GM19351 (cell line): ENCODE measurements at regions not wholly inside any gene's neighbourhood (a gene's known extent, or its start where the extent isn't known, plus 50 kb on each side); places are given as distances from the start of the nearest gene placed in this dataset.

Source experiments
- ATAC-seq: cut with Tn5 transposase; IDR thresholded peaks from one replicate; pipeline ENCODE4 v1.9.1; 2021; ENCODE audit warnings: mild to moderate bottlenecking, moderate library complexity; ENCODE audit not compliant: unreplicated experiment

DNA sequence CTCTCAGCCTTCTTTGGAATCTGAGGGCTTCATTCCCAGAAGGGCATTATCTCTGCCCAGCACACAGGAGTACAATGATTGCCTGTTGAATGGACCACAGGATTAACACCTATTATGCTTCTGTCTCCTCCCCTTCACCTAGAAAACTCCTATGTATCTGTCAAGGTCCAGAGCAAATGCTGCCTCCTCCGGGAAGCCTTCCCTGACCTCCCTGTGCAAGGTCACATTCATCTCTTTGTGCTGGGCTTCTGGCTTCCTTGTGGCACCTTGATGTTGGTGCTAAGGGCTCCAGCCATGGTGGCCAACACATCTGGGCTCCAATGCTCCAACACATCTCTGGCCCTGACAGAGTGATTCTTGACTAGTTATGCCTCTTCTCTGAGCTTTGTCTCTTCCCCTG, 49.9 kb upstream of the ATP2B2 start:
- ATAC-seq = no peak

DNA sequence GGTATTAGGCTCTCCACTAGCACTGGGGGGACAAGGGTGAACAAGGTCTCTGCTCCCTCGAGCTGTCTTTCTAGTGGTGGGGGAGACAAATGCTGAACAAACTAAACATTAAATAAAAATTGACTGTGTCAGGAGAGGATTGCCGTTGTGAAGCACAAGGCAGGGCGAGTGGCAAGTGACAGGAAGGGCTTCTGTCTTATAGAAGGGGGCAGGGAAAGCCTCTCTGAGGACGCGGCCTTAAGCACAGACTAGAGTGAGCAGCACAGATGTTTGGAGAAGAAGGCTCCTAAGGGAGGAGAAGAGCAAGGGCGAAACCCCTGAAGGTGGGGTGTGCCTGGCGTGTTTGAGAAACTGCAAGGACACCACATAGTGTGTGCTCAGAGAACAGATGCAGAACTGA, 50.9 kb upstream of the ATP2B2 start:
- no peak for ATAC-seq

GRCh38 chr3:10557250-10557649, 51.9 kb upstream of the ATP2B2 start:
- ATAC-seq = no peak

- no peak for ATAC-seq
These were observed 52.5 kb upstream of the ATP2B2 start for GRCh38 chr3:10557781-10558373.

- no peak for ATAC-seq
These were observed 53.4 kb upstream of the ATP2B2 start for GRCh38 chr3:10558736-10559135.

- ATAC-seq = no peak
These were observed 54.9 kb upstream of the ATP2B2 start for GRCh38 chr3:10560060-10560861.

DNA sequence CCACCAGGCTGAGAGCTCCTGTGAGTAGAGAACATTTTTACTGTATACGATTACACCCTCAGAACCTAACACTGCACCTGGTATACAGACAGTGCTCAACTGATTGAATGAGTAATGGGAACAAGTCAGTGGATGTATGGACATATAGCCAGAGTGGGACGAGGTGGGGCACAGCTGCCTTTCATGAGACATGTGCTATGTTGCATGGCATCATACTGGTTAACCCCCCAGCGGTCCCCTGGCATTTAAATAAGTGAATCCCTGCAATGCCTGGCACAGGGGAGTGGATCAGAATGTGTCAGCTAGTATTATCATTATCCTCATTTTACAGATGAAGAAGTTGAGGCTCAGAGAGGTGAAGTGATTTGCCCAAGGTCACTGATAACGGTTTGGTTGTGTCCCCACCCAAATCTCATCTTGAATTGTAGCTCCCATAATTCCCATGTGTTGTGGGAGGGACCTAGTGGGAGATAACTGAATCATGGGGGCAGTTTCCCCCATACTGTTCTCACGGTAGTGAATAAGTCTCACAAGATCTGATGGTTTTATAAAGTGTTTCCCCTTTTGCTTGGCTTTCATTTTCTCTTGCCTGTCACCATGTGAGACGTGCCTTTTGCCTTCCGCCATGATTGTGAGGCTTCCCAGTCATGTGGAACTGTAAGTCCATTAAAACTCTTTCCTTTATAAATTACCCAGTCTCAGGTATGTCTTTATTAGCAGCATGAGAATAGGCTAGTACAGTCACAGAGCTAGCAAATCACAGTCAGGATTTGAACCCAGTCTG, 56.0 kb upstream of the ATP2B2 start:
- no peak for ATAC-seq

DNA sequence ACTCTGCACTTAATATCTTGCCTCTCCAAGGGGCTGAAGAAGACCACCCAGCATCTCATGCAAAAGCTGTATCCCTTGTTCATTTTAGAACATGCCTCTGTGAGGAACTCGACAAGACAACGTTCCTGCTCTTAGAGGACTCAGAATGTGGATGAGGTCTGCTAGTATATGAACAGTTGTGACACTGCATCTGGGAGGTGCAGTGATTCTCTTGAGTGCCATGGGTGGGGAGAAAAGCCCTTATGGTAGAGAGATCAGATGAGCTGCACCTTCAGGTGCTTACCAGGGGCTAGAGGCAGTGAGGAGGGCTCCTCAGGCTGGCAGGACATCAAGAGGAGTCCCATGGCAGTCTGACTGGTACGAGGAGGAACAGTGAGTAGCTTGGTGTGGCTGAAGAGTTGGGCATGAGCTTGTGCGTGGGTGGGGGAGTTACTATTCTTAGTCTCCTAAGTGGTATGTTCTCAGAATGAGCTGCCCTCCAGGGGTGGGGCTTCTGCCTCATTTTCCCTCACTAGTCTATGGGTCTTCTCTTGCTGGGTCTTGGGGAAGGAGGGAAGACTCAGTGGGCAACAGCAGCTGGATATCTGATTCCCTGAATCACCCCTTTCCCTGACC, 56.7 kb upstream of the ATP2B2 start:
- ATAC-seq = no peak

DNA sequence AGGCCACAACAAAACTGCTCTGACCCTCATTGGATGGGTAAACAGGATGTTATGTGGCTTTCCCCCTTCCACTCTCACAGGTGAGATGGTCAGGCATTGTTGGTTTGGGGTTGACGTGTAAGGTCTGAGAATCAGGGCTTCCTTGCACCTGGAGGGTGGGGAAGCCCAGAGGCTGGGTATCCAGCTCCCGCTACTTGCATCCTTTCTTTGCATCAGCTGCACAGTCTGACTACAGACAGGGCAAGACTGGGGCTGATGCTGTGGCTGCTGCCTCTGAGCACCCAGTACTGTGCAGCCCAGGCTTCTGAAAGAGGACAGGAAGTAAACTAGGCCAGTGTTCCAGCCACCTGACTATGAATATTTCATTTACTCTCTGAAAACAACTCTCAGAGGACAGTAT, 58.0 kb upstream of the ATP2B2 start:
- peak; percentile 72 for ATAC-seq

- ATAC-seq = no peak
These were observed 60.4 kb upstream of the ATP2B2 start for GRCh38 chr3:10565814-10566213.

DNA sequence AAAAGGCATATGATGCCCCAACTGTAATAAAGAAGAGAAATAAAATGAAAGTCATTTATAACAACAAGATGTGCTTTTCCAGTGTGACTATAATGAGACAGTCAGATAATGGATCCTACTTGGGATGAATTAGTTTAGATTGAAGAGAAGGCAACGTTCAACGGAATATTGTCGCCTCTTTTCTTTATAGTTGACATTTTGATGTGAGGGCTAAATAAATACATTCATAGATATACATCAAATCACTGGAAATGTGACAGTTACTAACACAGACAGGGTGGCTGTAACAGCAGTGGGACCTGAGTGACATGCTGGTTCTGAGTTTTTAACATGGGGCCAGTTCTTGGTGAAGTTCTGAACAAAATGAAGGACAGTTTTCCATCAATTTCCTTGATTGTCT, 61.1 kb upstream of the ATP2B2 start:
- no peak for ATAC-seq

DNA sequence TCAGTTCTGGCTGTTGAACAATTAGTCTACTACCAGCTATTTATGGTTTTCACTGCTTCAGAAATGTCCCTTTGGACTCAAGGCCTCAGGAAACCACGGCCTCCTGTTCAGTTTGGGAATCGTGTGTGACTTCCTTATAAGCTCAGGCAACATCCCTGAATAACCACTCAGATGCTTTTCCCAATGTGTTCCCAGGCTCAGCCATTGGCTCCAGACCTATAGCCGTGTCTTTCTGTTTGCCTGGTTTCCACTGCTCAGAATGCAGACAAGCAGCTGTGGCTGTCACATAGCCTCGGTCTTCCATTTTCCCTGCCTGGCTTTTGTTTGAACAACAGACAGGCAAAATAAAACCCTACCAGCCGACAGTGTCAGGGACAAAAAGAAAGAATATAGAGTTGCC, 63.2 kb upstream of the ATP2B2 start:
- no peak for ATAC-seq

- no peak for ATAC-seq
These were observed 65.0 kb upstream of the ATP2B2 start for GRCh38 chr3:10570196-10570946.

- no peak for ATAC-seq
These were observed 68.8 kb upstream of the ATP2B2 start for GRCh38 chr3:10574101-10574620.

- no peak for ATAC-seq
These were observed 70.3 kb upstream of the ATP2B2 start for GRCh38 chr3:10575601-10576160.

GRCh38 chr3:10577486-10577885, 72.1 kb upstream of the ATP2B2 start:
- no peak for ATAC-seq

- no peak for ATAC-seq
These were observed 75.0 kb upstream of the ATP2B2 start for GRCh38 chr3:10580426-10580825.

DNA sequence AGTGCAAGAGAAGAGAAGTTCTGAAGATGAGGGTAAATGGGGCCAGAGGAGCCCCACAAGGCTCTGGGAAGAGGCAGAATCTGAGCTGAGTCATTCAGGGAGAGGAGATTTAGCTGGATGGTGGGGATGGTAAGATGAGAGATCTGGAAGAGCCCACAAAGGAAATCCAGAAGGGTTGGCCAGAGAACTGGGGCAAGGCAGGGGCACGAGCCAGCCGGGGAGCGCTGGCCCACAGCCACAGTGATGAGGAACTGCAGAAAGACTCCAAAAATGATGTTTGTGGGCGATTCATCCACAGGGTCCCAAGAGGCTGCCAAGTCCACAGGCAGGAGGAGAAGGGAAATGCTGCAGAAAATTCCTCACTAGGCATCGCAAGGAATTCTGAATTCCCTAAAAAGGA, 75.9 kb upstream of the ATP2B2 start:
- no peak for ATAC-seq

DNA sequence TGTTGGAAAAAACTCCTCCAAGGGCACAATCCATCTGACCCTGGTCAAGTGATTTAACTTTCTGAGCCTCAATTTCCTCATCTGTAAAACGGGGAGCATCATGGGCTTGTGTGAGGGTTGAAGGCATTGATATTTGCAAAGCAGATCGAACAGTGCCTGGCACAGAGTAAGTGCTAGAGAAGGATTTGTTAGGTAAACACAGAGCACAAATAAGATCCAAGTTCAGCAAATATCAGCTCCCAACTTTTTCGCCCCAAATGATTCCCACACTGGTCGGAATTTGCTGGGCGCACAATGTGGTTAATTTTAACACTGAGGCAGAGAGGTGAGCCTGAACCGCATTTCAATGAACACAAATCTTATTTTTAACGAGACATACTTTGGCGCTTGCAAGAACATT, 76.3 kb upstream of the ATP2B2 start:
- no peak for ATAC-seq

DNA sequence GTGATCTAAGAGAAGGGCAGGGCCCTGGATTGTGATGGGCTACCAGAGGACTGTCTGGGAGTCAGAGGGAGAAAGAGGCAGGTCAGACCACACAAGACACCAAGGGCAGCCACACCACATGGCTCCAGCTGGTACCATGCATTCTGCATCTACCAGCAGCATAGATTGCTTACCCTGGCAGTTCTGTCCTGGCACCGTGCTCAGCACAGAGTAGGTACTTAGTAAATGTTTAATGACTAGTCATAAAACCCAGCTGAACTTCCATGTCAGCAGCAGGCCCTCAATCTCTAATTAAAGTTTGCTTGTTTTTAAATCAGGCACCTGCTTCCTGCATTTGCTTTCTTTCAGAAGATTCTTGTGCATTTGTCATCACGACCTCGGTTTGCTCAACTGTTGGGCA, 77.3 kb upstream of the ATP2B2 start:
- ATAC-seq = no peak
